ENCODE measurements at regions not wholly inside any gene's neighbourhood (a gene's known extent, or its start where the extent isn't known, plus 50 kb on each side); places are given as distances from the start of the nearest gene placed in this dataset.

- no peak for TF ChIP-seq ZNF274 (IDR thresholded peaks at IDR 0.05; ENCODE audit: low read length)
- TF ChIP-seq ZNF274 (tag by site-specific recombination; IDR thresholded peaks at IDR 0.05; ENCODE audit: borderline replicate concordance) = no peak
- TF ChIP-seq ZNF391 (tag by site-specific recombination; IDR thresholded peaks at IDR 0.05; ENCODE audit: borderline replicate concordance, low read depth) = no peak
- TF ChIP-seq ELK4 (IDR thresholded peaks at IDR 0.05; ENCODE audit: borderline replicate concordance, low read depth, low read length) = no peak
- TF ChIP-seq, protein P1, sequence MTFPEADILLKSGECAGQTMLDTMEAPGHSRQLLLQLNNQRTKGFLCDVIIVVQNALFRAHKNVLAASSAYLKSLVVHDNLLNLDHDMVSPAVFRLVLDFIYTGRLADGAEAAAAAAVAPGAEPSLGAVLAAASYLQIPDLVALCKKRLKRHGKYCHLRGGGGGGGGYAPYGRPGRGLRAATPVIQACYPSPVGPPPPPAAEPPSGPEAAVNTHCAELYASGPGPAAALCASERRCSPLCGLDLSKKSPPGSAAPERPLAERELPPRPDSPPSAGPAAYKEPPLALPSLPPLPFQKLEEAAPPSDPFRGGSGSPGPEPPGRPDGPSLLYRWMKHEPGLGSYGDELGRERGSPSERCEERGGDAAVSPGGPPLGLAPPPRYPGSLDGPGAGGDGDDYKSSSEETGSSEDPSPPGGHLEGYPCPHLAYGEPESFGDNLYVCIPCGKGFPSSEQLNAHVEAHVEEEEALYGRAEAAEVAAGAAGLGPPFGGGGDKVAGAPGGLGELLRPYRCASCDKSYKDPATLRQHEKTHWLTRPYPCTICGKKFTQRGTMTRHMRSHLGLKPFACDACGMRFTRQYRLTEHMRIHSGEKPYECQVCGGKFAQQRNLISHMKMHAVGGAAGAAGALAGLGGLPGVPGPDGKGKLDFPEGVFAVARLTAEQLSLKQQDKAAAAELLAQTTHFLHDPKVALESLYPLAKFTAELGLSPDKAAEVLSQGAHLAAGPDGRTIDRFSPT (tag by site-specific recombination; IDR thresholded peaks at IDR 0.05) = no peak
- no peak for TF ChIP-seq KLF9 (tag by site-specific recombination; IDR thresholded peaks at IDR 0.05; ENCODE audit: low read depth)
- TF ChIP-seq ZNF654 (tag by site-specific recombination; IDR thresholded peaks at IDR 0.05; ENCODE audit: low read depth) = no peak
- no peak for TF ChIP-seq ZNF10 (tag by site-specific recombination; IDR thresholded peaks at IDR 0.05)
- no peak for TF ChIP-seq BCL11B (tag by site-specific recombination; IDR thresholded peaks at IDR 0.05; ENCODE audit: low read depth)
- no peaks in the 10 kb centered on the region for H3K9me3 ChIP-seq (ENCODE audit: control insufficient read depth, insufficient read depth, low read depth, low read length)
- no peaks in the 10 kb centered on the region for H3K4me1 ChIP-seq (ENCODE audit: control insufficient read depth, insufficient read depth, low read length)
- ChIA-PET POLR2A (interaction anchor here (0.6 kb wide), 1 partner anchor 577 kb away, joined by 3 read pairs; no protein-coding TSS in a partner anchor), CTCF (interaction anchor here (0.6 to 0.8 kb wide), 2 partner anchors 20 to 31 kb away, joined by 3 read pairs; no protein-coding TSS in a partner anchor)
- no peak overlapping the region for H3K4me3 ChIP-seq (ENCODE audit: low read depth, low read length)
- no peak overlapping the region for H3K27ac ChIP-seq (ENCODE audit: extremely low read depth, low read depth, low read length)
- no peaks in the 10 kb centered on the region for H3K36me3 ChIP-seq (ENCODE audit: control insufficient read depth in 2 of 2, insufficient read depth in 1 of 2, low read length in 2 of 2)
These were observed 195.7 kb upstream of the MAN1A1 start for GRCh38 chr6:119545245-119545644.

DNA sequence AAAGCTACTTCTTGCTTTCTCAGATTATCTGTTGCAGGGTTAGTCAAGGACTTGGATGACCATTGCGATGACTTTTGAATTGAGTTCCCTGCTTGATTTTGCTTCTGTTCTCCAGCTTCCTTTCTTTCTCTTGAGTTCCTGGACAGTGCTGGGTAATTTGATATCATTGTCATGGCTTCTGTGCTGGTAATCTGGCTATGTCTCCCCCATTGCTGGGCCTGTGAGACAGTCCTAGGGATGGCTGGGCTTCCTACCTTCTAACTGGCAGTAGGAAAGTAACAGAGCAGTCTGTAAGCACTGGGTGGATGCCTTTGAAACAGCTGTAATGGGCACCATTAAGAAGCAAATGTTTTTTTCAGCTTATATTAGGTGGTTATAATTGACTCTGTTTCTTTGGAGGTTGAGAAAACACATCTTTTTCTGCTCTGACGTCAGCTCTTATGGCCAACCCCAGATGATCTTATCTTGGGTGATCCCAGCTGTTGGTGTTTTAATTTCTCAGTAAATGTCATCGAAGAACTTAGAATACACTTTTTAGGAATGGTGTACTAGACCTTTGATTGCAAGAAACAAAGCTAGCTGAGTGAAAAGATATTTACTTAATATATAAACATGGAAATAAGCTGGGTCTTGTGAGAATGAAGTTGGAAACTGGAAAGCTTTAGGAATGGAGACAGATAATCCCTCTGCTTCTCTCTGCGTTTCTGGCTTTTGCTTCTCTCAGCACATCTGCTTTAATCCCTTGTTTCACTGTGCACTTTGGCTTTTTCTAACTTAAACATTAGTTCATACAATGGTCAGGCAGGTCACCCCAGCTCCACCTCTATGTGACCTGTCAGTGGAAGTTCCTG lies 195.0 kb upstream of the MAN1A1 start:
- no peaks in the 10 kb centered on the region for H3K4me1 ChIP-seq (ENCODE audit: control insufficient read depth, insufficient read depth, low read length)
- no peaks in the 10 kb centered on the region for H3K36me3 ChIP-seq (ENCODE audit: control insufficient read depth in 2 of 2, insufficient read depth in 1 of 2, low read length in 2 of 2)
- no peak for TF ChIP-seq ZNF621 (tag by site-specific recombination; IDR thresholded peaks at IDR 0.05)
- TF ChIP-seq ZBTB48 (tag by site-specific recombination; IDR thresholded peaks at IDR 0.05) = no peak
- TF ChIP-seq SALL2 (tag by site-specific recombination; IDR thresholded peaks at IDR 0.05; ENCODE audit: borderline replicate concordance) = no peak
- TF ChIP-seq ZFHX2 (tag by site-specific recombination; conservative IDR thresholded peaks at IDR 0.05) = no peak
- TF ChIP-seq ZNF214 (tag by site-specific recombination; IDR thresholded peaks at IDR 0.05; ENCODE audit: borderline replicate concordance) = no peak
- no peak for TF ChIP-seq ZNF549 (tag by site-specific recombination; IDR thresholded peaks at IDR 0.05)
- TF ChIP-seq ZFP69B (tag by site-specific recombination; IDR thresholded peaks at IDR 0.05) = no peak
- TF ChIP-seq ZNF639 (tag by site-specific recombination; IDR thresholded peaks at IDR 0.05) = no peak
- TF ChIP-seq ZNF354C (tag by site-specific recombination; IDR thresholded peaks at IDR 0.05; ENCODE audit: borderline replicate concordance, low read depth) = no peak
- no peak for TF ChIP-seq MYNN (tag by site-specific recombination; IDR thresholded peaks at IDR 0.05; ENCODE audit: borderline replicate concordance)
- TF ChIP-seq, protein P2, sequence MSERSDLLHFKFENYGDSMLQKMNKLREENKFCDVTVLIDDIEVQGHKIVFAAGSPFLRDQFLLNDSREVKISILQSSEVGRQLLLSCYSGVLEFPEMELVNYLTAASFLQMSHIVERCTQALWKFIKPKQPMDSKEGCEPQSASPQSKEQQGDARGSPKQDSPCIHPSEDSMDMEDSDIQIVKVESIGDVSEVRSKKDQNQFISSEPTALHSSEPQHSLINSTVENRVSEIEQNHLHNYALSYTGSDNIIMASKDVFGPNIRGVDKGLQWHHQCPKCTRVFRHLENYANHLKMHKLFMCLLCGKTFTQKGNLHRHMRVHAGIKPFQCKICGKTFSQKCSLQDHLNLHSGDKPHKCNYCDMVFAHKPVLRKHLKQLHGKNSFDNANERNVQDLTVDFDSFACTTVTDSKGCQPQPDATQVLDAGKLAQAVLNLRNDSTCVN (tag by site-specific recombination; optimal IDR thresholded peaks at IDR 0.05) = no peak
- no peak for TF ChIP-seq GLIS2 (tag by site-specific recombination; IDR thresholded peaks at IDR 0.05)
- TF ChIP-seq ZNF416 (tag by site-specific recombination; IDR thresholded peaks at IDR 0.05) = no peak
- TF ChIP-seq GLI4 (tag by site-specific recombination; IDR thresholded peaks at IDR 0.05) = no peak
- no peak for TF ChIP-seq FEZF1 (tag by site-specific recombination; IDR thresholded peaks at IDR 0.05)
- TF ChIP-seq PRDM1 (tag by site-specific recombination; IDR thresholded peaks at IDR 0.05) = no peak
- no peak overlapping the region for H3K27ac ChIP-seq (ENCODE audit: extremely low read depth, low read depth, low read length)
- no peak overlapping the region for H3K4me3 ChIP-seq (ENCODE audit: low read depth, low read length)
- ChIA-PET CTCF (interaction anchor here (0.6 to 0.9 kb wide), 4 partner anchors 20 to 1512 kb away, joined by 3 to 4 read pairs (median 3); no protein-coding TSS in a partner anchor), POLR2A (no interaction called here)
- H3K9me3 ChIP-seq (ENCODE audit: control insufficient read depth, insufficient read depth, low read depth, low read length) = no peaks in the 10 kb centered on the region

All from HEK293 (cell line).